DND-41 (cell line): ENCODE measurements at regions not wholly inside any gene's neighbourhood (a gene's known extent, or its start where the extent isn't known, plus 50 kb on each side); places are given as distances from the start of the nearest gene placed in this dataset.

ENCODE experiments used
- ATAC-seq: fragments of 200-7000 bp; cut with Tn5 transposase; 3 replicates; pipeline ENCODE4 v1.9.1; 2021; ENCODE audit warnings: low read depth; ENCODE audit not compliant: insufficient read depth
- DNase-seq: peaks from one replicate; pipeline ENCODE4 v3.0.0-alpha.2; 2020
- H2AFZ ChIP-seq: 2 replicates; pipeline ENCODE4 v1.6.0; 2012; ENCODE audit warnings: low read depth, low read length
- H3K27ac ChIP-seq: 2 replicates; pipeline ENCODE4 v1.5.1; 2012; ENCODE audit warnings: low read length, inconsistent platforms
- H3K27me3 ChIP-seq: fragments of 200-600 bp; sonication (generic); 2 replicates; pipeline ENCODE4 v1.6.0; 2012; ENCODE audit warnings: low read length, mild to moderate bottlenecking, inconsistent platforms; ENCODE audit not compliant: insufficient read depth, poor library complexity
- H3K36me3 ChIP-seq: 2 replicates; pipeline ENCODE4 v1.5.1; 2012; ENCODE audit warnings: low read length, inconsistent platforms; ENCODE audit not compliant: insufficient read depth
- H3K4me1 ChIP-seq: 2 replicates; pipeline ENCODE4 v1.5.1; 2012; ENCODE audit warnings: mild to moderate bottlenecking, low read length; ENCODE audit not compliant: insufficient read depth
- H3K4me2 ChIP-seq: 2 replicates; pipeline ENCODE4 v1.6.0; 2012; ENCODE audit warnings: mild to moderate bottlenecking, moderate library complexity, low read length, inconsistent platforms; ENCODE audit not compliant: insufficient read depth
- H3K4me3 ChIP-seq, 2 experiments: fragments of 200-600 bp in 1 of 2; shearing (Covaris generic) in 1 of 2; 2 replicates each; pipeline ENCODE4 v1.5.1; 2012 to 2016; ENCODE audit warnings: inconsistent platforms in 2 of 2, low read length in 2 of 2, mild to moderate bottlenecking in 2 of 2, low read depth in 1 of 2, moderate library complexity in 1 of 2
- H3K79me2 ChIP-seq: 2 replicates; pipeline ENCODE4 v1.6.0; 2012; ENCODE audit warnings: low read length, inconsistent platforms; ENCODE audit not compliant: insufficient read depth
- H3K9ac ChIP-seq: 2 replicates; pipeline ENCODE4 v1.6.0; 2012; ENCODE audit warnings: low read depth, mild to moderate bottlenecking, inconsistent platforms, low read length, moderate library complexity
- H3K9me3 ChIP-seq: 2 replicates; pipeline ENCODE4 v1.5.1; 2012; ENCODE audit warnings: low read length, moderate library complexity, mild to moderate bottlenecking, inconsistent platforms; ENCODE audit not compliant: insufficient read depth, severe bottlenecking
- H4K20me1 ChIP-seq: 2 replicates; pipeline ENCODE4 v1.6.0; 2012; ENCODE audit warnings: low read length; ENCODE audit not compliant: insufficient read depth
- CTCF ChIP-seq: IDR thresholded peaks from 2 replicates; pipeline ENCODE4 v1.5.1; 2012; ENCODE audit warnings: borderline replicate concordance, low read length, moderate library complexity, mild to moderate bottlenecking; ENCODE audit not compliant: poor library complexity, severe bottlenecking; ENCODE audit errors: extremely low read depth
- EZH2 ChIP-seq: IDR thresholded peaks from 3 replicates; pipeline ENCODE4 v1.6.1; 2012; ENCODE audit warnings: borderline replicate concordance, low read depth, mild to moderate bottlenecking, moderate library complexity, low read length, inconsistent platforms; ENCODE audit not compliant: severe bottlenecking

- DNase-seq (no peak), ATAC-seq (no peak)
- no peaks in the 10 kb centered on the region for H4K20me1 ChIP-seq
- H3K9me3 ChIP-seq = no peaks in the 10 kb centered on the region
- no peak overlapping the region for H2AFZ ChIP-seq
- no peaks in the 10 kb centered on the region for H3K4me1 ChIP-seq
- no peaks in the 10 kb centered on the region for H3K36me3 ChIP-seq
- no peak overlapping the region for H3K27ac ChIP-seq
- H3K27me3 ChIP-seq = no peaks in the 10 kb centered on the region
- TF ChIP-seq CTCF = no peak
- TF ChIP-seq EZH2 = no peak
- H3K9ac ChIP-seq = no peak overlapping the region
- H3K4me2 ChIP-seq = no peak overlapping the region
- no peaks in the 10 kb centered on the region for H3K79me2 ChIP-seq
- no peak overlapping the region for H3K4me3 ChIP-seq
Measured at GRCh38 chr5:92800365-92800764, 780.7 kb downstream of the NR2F1-AS1 start.

DNA sequence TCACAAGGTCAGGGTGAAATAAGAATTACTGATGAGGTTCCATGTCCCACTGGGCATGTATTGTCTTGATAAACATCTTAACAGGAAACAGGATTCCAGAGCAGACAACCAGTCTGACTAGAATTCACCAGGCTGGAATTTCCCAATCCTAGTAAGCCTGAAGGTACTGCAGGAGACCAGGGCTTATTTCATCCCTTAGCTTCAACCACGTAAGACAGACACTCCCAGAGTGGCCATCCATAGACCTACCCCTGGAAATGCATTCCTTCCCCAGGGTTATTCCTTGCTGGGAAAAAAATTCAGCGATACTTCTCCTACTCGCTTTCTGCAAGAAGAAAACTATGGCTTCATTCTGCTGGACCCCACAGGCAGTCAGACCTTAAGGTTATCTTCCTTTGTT lies 785.4 kb downstream of the NR2F1-AS1 start:
- Histone ChIP-seq H3K27ac (no peak overlapping the region), H3K4me3 (no peak overlapping the region), H2AFZ (no peak overlapping the region), H4K20me1 (no peaks in the 10 kb centered on the region), H3K4me1 (no peaks in the 10 kb centered on the region), H3K36me3 (no peaks in the 10 kb centered on the region), H3K4me2 (no peak overlapping the region), H3K9me3 (no peaks in the 10 kb centered on the region), H3K9ac (no peak overlapping the region), H3K79me2 (no peaks in the 10 kb centered on the region), H3K27me3 (no peaks in the 10 kb centered on the region)
- no peak for TF ChIP-seq EZH2
- no peak for TF ChIP-seq CTCF
- ATAC-seq (no peak), DNase-seq (no peak)

DNA sequence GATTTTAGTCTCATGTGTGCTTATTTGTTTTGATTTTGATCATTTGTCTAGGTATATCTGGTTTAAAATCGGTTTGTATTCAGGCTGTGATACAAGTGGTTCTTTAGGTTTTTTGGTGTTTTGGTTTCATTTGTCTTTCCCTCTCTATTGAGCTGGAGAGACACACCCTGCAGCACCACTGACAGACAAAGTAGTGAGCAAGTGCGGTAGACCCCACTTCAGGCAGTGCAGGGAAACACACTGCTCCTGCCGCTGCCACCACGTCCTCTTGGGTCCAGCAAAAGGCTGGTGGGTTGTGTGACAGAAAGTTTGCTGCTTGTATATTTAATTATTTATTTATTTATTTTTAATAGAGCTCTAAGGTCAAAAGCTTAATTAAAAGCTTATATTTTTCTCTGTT lies 801.0 kb downstream of the NR2F1-AS1 start:
- H3K79me2 ChIP-seq = no peaks in the 10 kb centered on the region
- H3K4me3 ChIP-seq = no peak overlapping the region
- H3K27me3 ChIP-seq = no peaks in the 10 kb centered on the region
- no peaks in the 10 kb centered on the region for H4K20me1 ChIP-seq
- DNase-seq (no peak), ATAC-seq (no peak)
- no peak overlapping the region for H3K9ac ChIP-seq
- TF ChIP-seq EZH2 (no peak), CTCF (no peak)
- no peaks in the 10 kb centered on the region for H3K4me1 ChIP-seq
- H3K36me3 ChIP-seq = no peaks in the 10 kb centered on the region
- H3K9me3 ChIP-seq = no peaks in the 10 kb centered on the region
- no peak overlapping the region for H3K4me2 ChIP-seq
- no peak overlapping the region for H3K27ac ChIP-seq
- no peak overlapping the region for H2AFZ ChIP-seq

DNA sequence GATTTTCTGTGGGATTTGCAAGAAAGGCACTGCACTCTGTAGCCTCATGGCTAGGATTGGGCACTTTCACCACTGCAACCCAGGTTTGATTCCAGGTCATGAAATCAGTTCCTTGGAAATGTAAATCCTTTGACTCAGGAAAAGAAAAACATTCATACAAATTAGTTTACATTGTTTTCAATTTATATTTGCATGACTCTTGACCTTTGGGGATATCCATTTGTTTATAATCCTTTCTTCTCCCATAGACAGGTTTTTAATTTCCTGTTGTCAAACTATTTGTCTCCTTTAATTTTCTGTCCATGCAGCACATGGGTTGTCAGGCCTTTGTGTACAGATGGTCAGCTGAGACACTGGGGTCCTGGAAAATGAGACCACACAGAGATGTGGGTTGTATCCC lies 801.5 kb downstream of the NR2F1-AS1 start:
- ATAC-seq = no peak

More for the DNA sequence above, 801.5 kb downstream of the NR2F1-AS1 start:
- H3K27ac ChIP-seq = no peak overlapping the region
- no peaks in the 10 kb centered on the region for H3K79me2 ChIP-seq
- no peaks in the 10 kb centered on the region for H3K4me1 ChIP-seq
- H3K4me2 ChIP-seq = no peak overlapping the region
- H4K20me1 ChIP-seq = no peaks in the 10 kb centered on the region
- no peaks in the 10 kb centered on the region for H3K27me3 ChIP-seq
- no peaks in the 10 kb centered on the region for H3K36me3 ChIP-seq
- no peaks in the 10 kb centered on the region for H3K9me3 ChIP-seq
- no peak overlapping the region for H3K9ac ChIP-seq
- no peak for TF ChIP-seq EZH2
- TF ChIP-seq CTCF = no peak
- H2AFZ ChIP-seq = no peak overlapping the region
- DNase-seq = no peak
- H3K4me3 ChIP-seq = no peak overlapping the region
